ENCODE measurements at regions not wholly inside any gene's neighbourhood (a gene's known extent, or its start where the extent isn't known, plus 50 kb on each side); places are given as distances from the start of the nearest gene placed in this dataset.

DNA sequence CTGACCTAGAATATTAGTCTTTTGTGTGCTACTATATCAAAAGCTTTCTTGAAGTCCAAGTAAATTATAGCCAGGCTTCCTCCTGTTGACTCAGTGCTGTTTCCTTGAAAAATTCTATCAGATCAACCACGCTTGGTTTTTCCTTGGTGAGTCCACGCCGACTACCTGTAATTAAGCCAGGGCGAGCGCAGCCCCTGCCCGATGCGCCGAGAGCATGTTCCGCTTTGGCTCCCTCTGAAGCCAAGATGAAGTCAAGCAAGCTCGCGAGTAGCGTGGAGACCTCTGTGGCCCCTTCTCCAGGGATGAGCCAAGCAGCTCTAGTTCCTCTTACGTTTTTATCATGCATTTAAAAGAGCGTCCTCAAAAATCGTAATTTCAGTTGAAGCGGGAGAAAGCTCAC is 641.2 kb downstream of the CDH26 start:
- Mint-ChIP-seq H3K4me1 (no peaks in the 10 kb centered on the region), H3K9me3 (peaks cover 2 to 3% of the 10 kb centered on the region in 2 donors), H3K27me3 (no peaks in the 10 kb centered on the region), H3K4me3 (no peak overlapping the region), H3K27ac (no peak overlapping the region), H3K36me3 (no peaks in the 10 kb centered on the region)
- no peak for ATAC-seq (replicated peaks)
- DNase-seq, result no peak

DNA sequence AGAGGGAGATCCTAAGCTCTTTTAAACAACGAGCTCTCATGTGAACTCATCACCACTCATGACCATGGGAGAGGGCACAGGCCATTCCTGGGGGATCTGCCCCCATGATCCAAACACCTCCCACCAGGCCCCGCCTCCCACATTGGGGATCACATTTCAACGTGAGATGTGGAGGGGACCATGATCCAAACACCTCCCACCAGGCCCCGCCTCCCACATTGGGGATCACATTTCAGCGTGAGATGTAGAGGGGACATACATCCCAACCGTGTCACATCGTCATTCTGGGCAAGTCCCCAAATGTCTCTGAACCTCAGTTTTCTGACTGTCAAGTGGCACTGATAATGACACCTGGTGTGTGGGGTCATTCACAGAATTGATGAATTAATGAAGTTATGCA is 641.8 kb downstream of the CDH26 start:
- Mint-ChIP-seq H3K27ac (no peak overlapping the region), H3K36me3 (no peaks in the 10 kb centered on the region), H3K4me1 (no peaks in the 10 kb centered on the region), H3K9me3 (peaks cover 2 to 3% of the 10 kb centered on the region in 2 donors), H3K4me3 (no peak overlapping the region), H3K27me3 (no peaks in the 10 kb centered on the region)
- DNase-seq (no peak), ATAC-seq (replicated peaks) (no peak)

DNA sequence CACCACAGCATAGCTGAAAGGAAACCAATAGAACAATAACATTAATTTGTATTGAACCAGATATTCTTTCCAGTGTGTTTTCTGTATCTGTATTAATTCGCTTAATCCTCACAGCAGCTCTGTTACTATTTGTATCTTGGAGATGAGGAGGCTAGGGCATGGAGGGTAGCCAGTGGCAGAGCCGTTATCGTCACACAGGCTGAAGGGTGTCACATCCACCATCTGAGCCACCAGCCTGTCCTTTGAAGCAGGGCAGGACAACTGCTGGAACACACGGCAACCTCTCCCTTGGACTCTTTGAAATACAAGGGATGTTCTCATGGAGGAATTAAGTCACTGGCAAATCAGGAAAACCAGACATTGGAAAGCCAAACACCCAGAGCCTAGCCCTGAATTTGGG is 628.0 kb upstream of the CDH4 start:
- DNase-seq, result no peak
- Mint-ChIP-seq H3K4me1 (no peaks in the 10 kb centered on the region), H3K9me3 (no peaks in the 10 kb centered on the region), H3K4me3 (no peak overlapping the region), H3K36me3 (no peaks in the 10 kb centered on the region), H3K27ac (no peak overlapping the region), H3K27me3 (peaks cover 5% of the 10 kb centered on the region in 2 donors)
- no peak for ATAC-seq (replicated peaks)

DNA sequence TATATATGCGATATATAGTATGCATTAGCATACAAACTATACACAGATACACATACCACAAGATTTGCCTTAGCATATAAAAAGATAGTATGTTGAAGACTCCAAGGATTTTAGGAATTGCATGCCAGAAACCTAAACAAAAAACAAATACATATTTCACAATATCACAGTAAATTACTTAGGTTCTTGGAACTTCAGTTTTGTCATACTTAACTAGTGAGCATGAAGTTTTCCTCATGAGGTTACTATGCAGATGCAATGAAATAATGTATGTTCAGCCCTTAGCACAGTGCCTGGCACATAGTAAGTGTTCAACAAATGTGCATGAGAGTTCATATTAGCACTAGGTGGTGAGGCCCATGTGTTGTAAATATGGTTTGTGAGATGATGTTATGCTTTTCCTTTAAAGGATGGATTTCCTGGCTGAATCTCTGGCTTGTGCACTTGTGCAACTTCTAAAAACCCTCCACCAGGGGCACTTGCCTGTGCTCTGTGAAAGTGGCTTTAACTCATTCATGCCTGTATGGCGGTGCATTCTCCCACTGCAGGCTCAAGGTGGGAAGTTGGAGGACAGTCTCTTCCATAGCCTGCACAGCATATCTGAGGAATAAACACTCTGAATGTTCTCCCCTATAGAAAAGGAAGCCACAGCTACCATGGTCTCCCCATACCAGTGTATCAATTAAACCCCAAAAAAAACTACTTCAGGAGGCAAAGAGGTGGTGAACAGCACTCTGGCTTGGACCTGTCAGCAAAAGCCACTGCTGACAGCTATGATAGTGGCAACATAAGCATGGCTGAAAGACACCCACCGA is 624.1 kb upstream of the CDH4 start:
- peaks cover 0 to 4% of the 10 kb centered on the region in 2 donors for H3K27me3 Mint-ChIP-seq
- H3K4me3 Mint-ChIP-seq, result no peak overlapping the region
- no peaks in the 10 kb centered on the region for H3K4me1 Mint-ChIP-seq
- DNase-seq (no peak), ATAC-seq (replicated peaks) (no peak)
- no peaks in the 10 kb centered on the region for H3K9me3 Mint-ChIP-seq
- no peak overlapping the region for H3K27ac Mint-ChIP-seq
- H3K36me3 Mint-ChIP-seq, result no peaks in the 10 kb centered on the region

DNA sequence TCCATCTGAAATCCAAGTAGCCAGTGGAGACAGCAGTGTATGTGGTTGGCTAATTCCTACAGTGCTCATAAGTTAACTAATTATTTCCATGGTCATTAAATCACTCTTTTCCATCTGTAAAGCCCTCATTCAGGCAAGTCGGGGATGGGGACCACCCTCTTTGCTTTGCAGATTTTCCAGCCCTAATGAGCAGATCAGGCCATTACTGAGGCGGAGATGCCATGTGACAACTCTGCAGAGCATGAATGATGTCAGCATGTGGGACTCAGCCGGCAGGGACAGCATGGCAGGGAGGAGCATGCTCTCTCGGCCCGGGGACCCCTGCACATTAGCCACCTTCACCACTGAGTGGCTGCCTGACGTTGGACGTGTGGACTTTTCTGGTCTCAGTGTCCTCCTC is 623.3 kb upstream of the CDH4 start:
- Mint-ChIP-seq H3K27me3 (peaks cover 0 to 4% of the 10 kb centered on the region in 2 donors), H3K4me3 (no peak overlapping the region), H3K36me3 (no peaks in the 10 kb centered on the region), H3K27ac (no peak overlapping the region), H3K9me3 (no peaks in the 10 kb centered on the region), H3K4me1 (no peaks in the 10 kb centered on the region)
- no peak for DNase-seq
- ATAC-seq (replicated peaks), result no peak

DNA sequence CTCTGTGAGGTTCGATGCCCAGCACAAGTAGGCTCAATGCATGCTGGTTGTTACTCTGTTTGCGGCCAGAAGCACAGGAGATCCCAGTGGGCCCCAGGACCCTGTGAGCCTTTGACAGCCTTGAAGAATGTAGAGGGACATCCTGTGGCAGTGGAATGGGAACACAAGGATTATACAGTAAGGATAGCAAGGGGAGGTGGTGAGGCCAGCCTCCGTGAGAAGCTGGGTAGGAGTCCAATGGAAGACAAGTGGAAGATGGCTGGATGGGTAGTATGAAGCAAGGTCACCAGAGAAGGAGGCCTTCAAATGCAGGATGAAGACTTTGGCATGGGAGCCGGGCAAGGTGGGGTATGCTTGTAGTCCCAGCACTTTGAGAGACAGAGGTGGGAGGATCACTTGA is 622.9 kb upstream of the CDH4 start:
- peaks cover 0 to 4% of the 10 kb centered on the region in 2 donors for H3K27me3 Mint-ChIP-seq
- H3K4me3 Mint-ChIP-seq, result no peak overlapping the region

DNA sequence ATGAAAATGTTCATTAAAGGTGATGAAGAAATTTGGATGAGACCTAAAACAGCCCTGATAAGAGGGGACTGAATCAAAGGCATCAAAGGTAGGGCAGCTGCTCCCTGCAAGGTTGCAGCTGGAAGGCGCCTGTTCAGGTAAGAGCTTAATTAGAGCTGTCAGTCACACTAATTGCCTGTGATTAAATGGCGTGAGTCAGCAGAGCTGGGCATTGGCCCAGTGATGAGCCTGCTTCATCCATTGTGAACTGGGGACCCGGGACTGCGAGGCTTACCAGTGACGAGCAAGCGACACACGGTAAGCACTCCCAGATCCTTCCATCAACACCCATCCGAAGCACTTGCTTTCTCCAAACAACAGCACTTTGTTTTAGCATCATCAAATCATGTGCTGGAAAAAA is 621.5 kb upstream of the CDH4 start:
- H3K4me3 Mint-ChIP-seq, result no peak overlapping the region

More for the DNA sequence above, 622.9 kb upstream of the CDH4 start:
- H3K4me1 Mint-ChIP-seq, result no peaks in the 10 kb centered on the region
- H3K9me3 Mint-ChIP-seq, result no peaks in the 10 kb centered on the region
- ATAC-seq (replicated peaks) (no peak), DNase-seq (no peak)
- H3K36me3 Mint-ChIP-seq, result no peaks in the 10 kb centered on the region
- H3K27ac Mint-ChIP-seq, result no peak overlapping the region

DNA sequence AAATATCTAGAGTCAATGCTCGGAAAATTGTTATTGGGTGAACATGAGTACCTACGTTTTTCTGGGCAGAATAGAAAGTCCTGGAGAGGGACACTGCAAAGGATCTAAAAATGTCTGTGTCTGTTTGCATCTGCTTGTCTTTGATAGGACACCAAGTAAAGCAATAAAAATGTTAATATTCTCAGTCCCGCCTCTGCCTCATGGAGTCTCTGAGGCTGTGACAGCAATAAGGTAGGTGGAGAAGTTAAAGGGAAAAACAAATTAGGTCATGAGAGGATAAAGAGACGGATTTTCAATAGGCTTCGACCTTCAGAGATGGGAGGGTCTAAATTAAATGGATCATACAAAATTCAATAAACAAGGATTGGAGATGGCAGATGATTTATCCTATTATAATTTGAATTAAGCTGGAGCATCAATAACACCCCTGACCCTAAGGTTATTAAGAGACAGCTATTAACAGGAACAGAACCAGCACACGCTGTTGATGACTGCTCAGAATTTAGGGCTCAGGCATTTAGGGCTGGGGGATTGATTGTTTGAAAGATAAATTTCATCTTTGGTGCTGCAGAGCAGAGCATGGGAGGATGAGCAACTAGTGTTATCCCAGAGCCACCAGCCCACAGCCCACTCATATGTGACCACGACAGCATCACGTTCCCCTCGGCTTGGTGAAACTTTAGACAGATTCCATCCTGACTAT is 620.3 kb upstream of the CDH4 start:
- DNase-seq, result no peak
- H3K4me3 Mint-ChIP-seq, result no peak overlapping the region
- peaks cover 0 to 4% of the 10 kb centered on the region in 2 donors for H3K27me3 Mint-ChIP-seq
- no peaks in the 10 kb centered on the region for H3K9me3 Mint-ChIP-seq
- no peaks in the 10 kb centered on the region for H3K4me1 Mint-ChIP-seq
- H3K27ac Mint-ChIP-seq, result no peak overlapping the region
- H3K36me3 Mint-ChIP-seq, result no peaks in the 10 kb centered on the region
- no peak for ATAC-seq (replicated peaks)

More for the DNA sequence above, 621.5 kb upstream of the CDH4 start:
- no peak for DNase-seq
- ATAC-seq (replicated peaks), result no peak
- H3K27ac Mint-ChIP-seq, result no peak overlapping the region
- H3K4me1 Mint-ChIP-seq, result no peaks in the 10 kb centered on the region
- H3K36me3 Mint-ChIP-seq, result no peaks in the 10 kb centered on the region
- H3K27me3 Mint-ChIP-seq, result peaks cover 0 to 4% of the 10 kb centered on the region in 2 donors
- no peaks in the 10 kb centered on the region for H3K9me3 Mint-ChIP-seq

DNA sequence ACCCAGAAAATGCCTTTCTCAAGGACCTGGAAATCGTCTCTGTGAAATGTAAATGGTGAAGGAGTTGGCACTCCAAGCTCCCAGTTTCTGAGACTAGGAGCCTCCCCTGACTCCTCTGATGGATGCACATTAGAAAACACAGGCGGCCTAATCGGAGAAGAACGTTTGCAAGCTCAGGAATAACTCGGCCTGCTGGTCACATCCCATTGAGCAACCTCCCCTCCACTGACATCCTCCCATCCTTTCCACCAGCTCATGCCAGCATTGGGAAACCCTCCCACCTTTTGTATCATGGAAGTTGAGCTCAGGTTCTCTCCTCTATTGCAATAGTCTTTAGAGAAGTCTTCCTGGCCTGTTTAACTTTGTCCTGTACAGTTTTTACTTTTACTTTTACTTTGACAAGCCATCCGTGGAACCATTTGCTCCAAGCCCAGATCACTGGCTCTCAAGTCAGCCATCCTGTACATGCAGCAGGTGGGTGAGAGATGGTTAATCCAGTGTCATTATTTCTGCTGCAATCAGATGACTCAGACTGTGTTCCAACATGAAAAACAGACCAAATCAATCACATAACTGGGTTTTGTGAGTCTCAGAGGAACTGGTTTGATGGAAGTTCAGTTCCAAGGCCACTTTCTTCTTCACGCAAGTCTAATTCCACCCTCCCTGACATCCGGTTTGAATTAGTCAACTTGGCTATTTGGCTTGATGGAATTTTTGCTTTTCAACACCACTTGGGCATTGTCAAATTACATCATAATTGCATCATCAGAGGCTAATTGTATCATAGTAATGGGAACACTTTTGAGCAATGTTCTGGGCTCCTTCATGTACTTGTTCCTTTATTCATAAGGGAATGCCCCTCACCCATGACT is 619.4 kb upstream of the CDH4 start:
- Mint-ChIP-seq H3K36me3 (no peaks in the 10 kb centered on the region), H3K4me3 (no peak overlapping the region), H3K9me3 (no peaks in the 10 kb centered on the region), H3K27me3 (peaks cover 0 to 4% of the 10 kb centered on the region in 2 donors), H3K27ac (no peak overlapping the region), H3K4me1 (no peaks in the 10 kb centered on the region)
- ATAC-seq (replicated peaks) (no peak), DNase-seq (no peak)

DNA sequence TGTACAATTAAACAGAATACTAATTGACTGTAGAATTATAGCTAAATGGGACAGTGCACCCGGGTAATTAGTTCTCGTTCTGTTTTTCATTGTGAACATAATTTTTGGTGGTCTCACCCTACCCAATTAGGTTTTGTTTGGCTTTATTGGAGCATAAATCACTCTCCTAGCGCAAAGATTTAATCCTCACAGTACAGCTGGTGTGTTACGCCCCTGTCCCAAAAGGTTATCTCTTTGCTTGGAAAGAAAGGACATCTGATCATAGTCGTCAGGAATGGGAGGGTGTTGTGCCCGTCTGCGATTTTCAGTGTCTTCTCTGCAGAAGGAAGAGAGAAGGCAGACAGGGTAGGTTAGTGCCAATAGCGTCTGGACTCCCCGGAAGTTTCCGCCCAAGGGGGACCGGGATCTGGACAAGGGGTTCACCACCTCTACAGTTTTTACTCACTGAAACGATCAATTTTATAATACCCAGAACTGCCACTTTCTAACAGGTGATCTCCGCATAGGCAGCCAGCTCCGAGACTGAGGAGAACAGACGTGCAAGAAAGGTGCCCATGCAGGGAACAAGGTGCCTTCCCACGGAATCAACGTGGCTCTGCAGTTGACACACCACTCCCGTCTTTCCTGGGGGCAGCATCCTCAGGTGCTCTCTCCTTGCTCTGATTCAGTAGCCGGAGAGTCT is 617.4 kb upstream of the CDH4 start:
- Mint-ChIP-seq H3K9me3 (no peaks in the 10 kb centered on the region), H3K27ac (no peak overlapping the region), H3K27me3 (no peaks in the 10 kb centered on the region), H3K36me3 (no peaks in the 10 kb centered on the region), H3K4me1 (no peaks in the 10 kb centered on the region), H3K4me3 (no peak overlapping the region)
- ATAC-seq (replicated peaks), result no peak
- no peak for DNase-seq

DNA sequence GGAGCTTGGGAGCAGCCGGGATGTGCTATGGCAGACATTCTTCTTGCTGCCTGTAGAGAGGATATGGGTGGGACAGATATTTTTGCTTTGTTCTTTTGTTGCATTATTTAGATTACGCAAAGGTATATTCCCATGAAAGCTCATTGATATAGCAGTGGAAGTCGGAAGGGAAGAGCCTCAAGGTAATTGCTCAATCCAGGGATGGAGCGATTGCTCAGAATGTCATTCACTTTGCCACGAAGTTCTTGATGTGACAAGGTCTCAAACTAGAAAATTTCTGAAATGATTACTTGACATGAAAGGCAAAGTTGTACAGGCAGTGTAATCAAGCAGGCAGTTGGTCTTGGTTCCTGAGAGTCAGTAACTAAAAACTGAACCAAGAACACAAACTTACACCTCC is 615.6 kb upstream of the CDH4 start:
- Mint-ChIP-seq H3K9me3 (no peaks in the 10 kb centered on the region), H3K27me3 (no peaks in the 10 kb centered on the region), H3K4me3 (no peak overlapping the region), H3K27ac (no peak overlapping the region), H3K36me3 (no peaks in the 10 kb centered on the region), H3K4me1 (no peaks in the 10 kb centered on the region)
- ATAC-seq (replicated peaks), result no peak
- DNase-seq, result no peak

DNA sequence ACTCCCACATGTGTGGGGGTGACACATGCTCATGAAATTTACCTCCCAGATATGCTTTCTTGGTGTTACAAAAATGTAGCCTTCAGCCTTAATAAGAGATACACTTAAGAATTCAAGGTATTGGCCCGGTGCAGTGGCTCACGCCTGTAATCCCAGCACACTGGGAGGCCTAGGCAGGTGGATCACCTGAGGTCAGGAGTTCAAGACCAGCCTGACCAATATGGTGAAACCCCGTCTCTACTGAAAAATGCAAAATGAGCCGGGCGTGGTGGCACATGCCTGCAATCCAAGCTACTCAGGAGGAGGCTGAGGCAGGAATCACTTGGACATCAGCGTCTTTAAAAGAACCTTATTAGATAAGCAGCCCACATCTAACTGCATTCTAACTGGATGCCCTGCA is 614.3 kb upstream of the CDH4 start:
- ATAC-seq (replicated peaks), result no peak
- no peak for DNase-seq
- no peaks in the 10 kb centered on the region for H3K9me3 Mint-ChIP-seq
- no peaks in the 10 kb centered on the region for H3K27me3 Mint-ChIP-seq
- no peaks in the 10 kb centered on the region for H3K4me1 Mint-ChIP-seq
- no peak overlapping the region for H3K4me3 Mint-ChIP-seq
- no peaks in the 10 kb centered on the region for H3K36me3 Mint-ChIP-seq
- H3K27ac Mint-ChIP-seq, result no peak overlapping the region

DNA sequence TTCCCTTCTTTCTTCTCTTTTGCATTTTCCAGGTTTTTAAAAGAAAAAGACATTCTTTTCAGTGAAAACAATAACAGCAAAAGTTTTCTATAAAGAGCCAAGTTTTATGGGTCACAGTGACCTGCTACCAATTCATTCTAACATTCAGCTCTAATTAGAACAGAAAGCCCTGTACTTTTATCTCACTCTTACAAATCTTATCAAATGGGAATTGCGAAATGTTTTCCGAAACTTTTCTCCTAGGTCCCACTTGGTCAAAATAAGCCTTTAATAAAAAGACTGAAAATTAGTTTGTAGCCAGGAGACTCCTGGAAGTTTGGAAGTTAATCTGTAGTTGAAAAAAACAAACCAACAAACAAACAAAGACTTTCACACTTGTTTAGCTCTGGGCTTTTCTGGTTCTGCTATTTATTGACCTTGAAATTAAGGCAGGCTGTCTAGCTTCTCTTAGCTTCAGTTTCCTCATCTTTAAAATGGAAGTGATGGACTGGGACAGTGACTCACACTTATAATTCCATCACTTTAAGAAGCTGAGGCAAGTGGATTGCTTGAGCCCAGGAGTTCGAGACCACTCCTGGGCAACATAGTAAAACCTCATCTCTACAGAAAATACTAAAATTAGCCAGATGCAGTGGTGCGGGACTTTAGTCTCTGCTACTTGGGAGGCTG is 613.5 kb upstream of the CDH4 start:
- no peak for DNase-seq
- Mint-ChIP-seq H3K4me1 (no peaks in the 10 kb centered on the region), H3K27ac (no peak overlapping the region), H3K4me3 (no peak overlapping the region), H3K9me3 (no peaks in the 10 kb centered on the region), H3K36me3 (no peaks in the 10 kb centered on the region), H3K27me3 (no peaks in the 10 kb centered on the region)
- no peak for ATAC-seq (replicated peaks)

All from stimulated activated naive B cell treated with anti-CD40 and anti-IgM and Interleukin-4, amounts not matched to agents 10 μg/mL and 1 μg/mL and 100 μg/mL, for 72 hours (primary cell).